Adrenal gland (tissue), 5 donors: ENCODE measurements at regions not wholly inside any gene's neighbourhood (a gene's known extent, or its start where the extent isn't known, plus 50 kb on each side); places are given as distances from the start of the nearest gene placed in this dataset.

Experiments
- CTCF ChIP-seq, 6 experiments: fragments of 450-650 bp in 4 of 6; fragments of 200-600 bp in 2 of 6; sonication (generic) in 1 of 6; IDR thresholded peaks; 1 replicate in 5 of 6; 2 replicates in 1 of 6; pipeline versions ENCODE4 v1.5.1 to v1.8.0; 2016 to 2021; ENCODE audit warnings: antibody characterized with exemption in 6 of 6, mild to moderate bottlenecking in 2 of 6, moderate library complexity in 1 of 6
- POLR2A ChIP-seq, 2 donors: fragments of 450-650 bp; IDR thresholded peaks; one replicate each; pipeline ENCODE4 v1.6.1; 2017; ENCODE audit warnings: antibody characterized with exemption in 2 of 2, mild to moderate bottlenecking in 2 of 2, moderate library complexity in 1 of 2
- donor health status: DM: no; HTN: no; CAD: no.

- no peak for TF ChIP-seq CTCF (IDR thresholded peaks at IDR 0.05)
- TF ChIP-seq POLR2A (IDR thresholded peaks at IDR 0.05), result no peak
Measured at GRCh38 chr3:86451749-86452148, 539.2 kb downstream of the VGLL3 start.
